GM23338 (cell line): ENCODE measurements at regions not wholly inside any gene's neighbourhood (a gene's known extent, or its start where the extent isn't known, plus 50 kb on each side); places are given as distances from the start of the nearest gene placed in this dataset.

ENCODE experiments used
- ATAC-seq: fragments of 200-7000 bp; cut with Tn5 transposase; 3 replicates; pipeline ENCODE4 v1.9.1; 2020
- DNase-seq: peaks from one replicate; pipeline ENCODE4 v3.0.0-alpha.2; 2015; ENCODE audit warnings: low spot score
- H2AFZ ChIP-seq: fragments of 200-600 bp; sonication (generic); 2 replicates; pipeline ENCODE4 v1.8.0; 2016; ENCODE audit warnings: antibody characterized with exemption, mild to moderate bottlenecking, moderate library complexity
- H3F3A ChIP-seq: fragments of 200-600 bp; sonication (generic); replicated peaks from 2 replicates; pipeline ENCODE4 v1.8.0; 2017; ENCODE audit warnings: antibody characterized with exemption, mixed run types, low read depth
- H3K27ac ChIP-seq: fragments of 200-600 bp; sonication (generic); 2 replicates; pipeline ENCODE4 v1.6.1; 2016; ENCODE audit warnings: low read depth
- H3K27me3 ChIP-seq: fragments of 200-600 bp; sonication (generic); 2 replicates; pipeline ENCODE4 v1.8.0; 2016; ENCODE audit warnings: mild to moderate bottlenecking, mixed run types, moderate library complexity; ENCODE audit not compliant: insufficient read depth
- H3K36me3 ChIP-seq: fragments of 200-600 bp; sonication (generic); 2 replicates; pipeline ENCODE4 v1.8.0; 2016; ENCODE audit warnings: mild to moderate bottlenecking; ENCODE audit not compliant: insufficient read depth
- H3K4me1 ChIP-seq: fragments of 200-600 bp; sonication (generic); 2 replicates; pipeline ENCODE4 v1.8.0; 2016; ENCODE audit warnings: mild to moderate bottlenecking, moderate library complexity; ENCODE audit not compliant: insufficient read depth
- H3K4me2 ChIP-seq: fragments of 200-600 bp; sonication (generic); 2 replicates; pipeline ENCODE4 v1.7.1; 2017; ENCODE audit warnings: mixed run types
- H3K4me3 ChIP-seq: fragments of 200-600 bp; sonication (generic); 2 replicates; pipeline ENCODE4 v1.6.1; 2016; ENCODE audit warnings: mixed run types
- H3K79me2 ChIP-seq: fragments of 200-600 bp; sonication (generic); replicated peaks from 2 replicates; pipeline ENCODE4 v1.8.0; 2017; ENCODE audit warnings: mild to moderate bottlenecking; ENCODE audit not compliant: insufficient read depth
- H3K9me2 ChIP-seq: fragments of 200-600 bp; sonication (generic); 2 replicates; pipeline ENCODE4 v1.8.0; 2017; ENCODE audit not compliant: insufficient read depth
- H4K20me1 ChIP-seq: fragments of 200-600 bp; sonication (generic); replicated peaks from 2 replicates; pipeline ENCODE4 v1.8.0; 2017; ENCODE audit warnings: mild to moderate bottlenecking; ENCODE audit not compliant: insufficient read depth
- H3K27ac Mint-ChIP-seq: 2 replicates; pipeline ENCODE4 v1.8.0; 2020; ENCODE audit warnings: inconsistent platforms, mild to moderate bottlenecking, moderate library complexity, mixed read lengths
- H3K27me3 Mint-ChIP-seq: 3 replicates; pipeline ENCODE4 v1.8.0; 2022; ENCODE audit warnings: low read depth, mild to moderate bottlenecking, moderate library complexity, mixed read lengths, inconsistent platforms; ENCODE audit not compliant: insufficient read depth, poor library complexity
- H3K36me3 Mint-ChIP-seq: 3 replicates; pipeline ENCODE4 v1.8.0; 2021; ENCODE audit warnings: low read depth, mild to moderate bottlenecking, inconsistent platforms, moderate library complexity, mixed read lengths
- H3K4me1 Mint-ChIP-seq: 3 replicates; pipeline ENCODE4 v1.8.0; 2020; ENCODE audit warnings: mild to moderate bottlenecking, inconsistent platforms, mixed read lengths
- H3K4me3 Mint-ChIP-seq: 3 replicates; pipeline ENCODE4 v1.8.0; 2021; ENCODE audit warnings: moderate library complexity, mild to moderate bottlenecking, inconsistent platforms, mixed read lengths
- H3K9me3 Mint-ChIP-seq: 3 replicates; pipeline ENCODE4 v1.8.0; 2020; ENCODE audit warnings: moderate library complexity, mild to moderate bottlenecking, inconsistent platforms, mixed read lengths
- CREB1 ChIP-seq: fragments of 250-450 bp; sonication (Bioruptor Pico); IDR thresholded peaks from 2 replicates; pipeline ENCODE4 v1.5.0; 2020; ENCODE audit warnings: low read depth, mild to moderate bottlenecking, moderate library complexity
- CTCF ChIP-seq, 2 experiments: fragments of 200-600 bp in 1 of 2; sonication (generic) in 1 of 2; conservative IDR thresholded peaks; 2 replicates each; pipeline versions ENCODE4 v1.5.1 to v1.6.1; 2016 to 2017; ENCODE audit warnings: antibody characterized with exemption in 2 of 2, low read depth in 2 of 2, mild to moderate bottlenecking in 2 of 2, moderate library complexity in 1 of 2
- ETS1 ChIP-seq: IDR thresholded peaks from 2 replicates; pipeline ENCODE4 v1.6.1; 2016; ENCODE audit warnings: antibody characterized with exemption
- EZH2 ChIP-seq: fragments of 200-600 bp; sonication (generic); IDR thresholded peaks from one replicate; pipeline ENCODE4 v1.8.0; 2017; ENCODE audit warnings: antibody characterized with exemption, mild to moderate bottlenecking, low read depth; ENCODE audit not compliant: unreplicated experiment
- EZH2phosphoT487 ChIP-seq: fragments of 200-600 bp; sonication (generic); IDR thresholded peaks from one replicate; pipeline ENCODE4 v1.8.1; 2018; ENCODE audit warnings: antibody characterized with exemption; ENCODE audit not compliant: unreplicated experiment
- NANOG ChIP-seq: IDR thresholded peaks from 2 replicates; pipeline ENCODE4 v1.6.1; 2016; ENCODE audit warnings: antibody characterized with exemption, borderline replicate concordance
- POLR2AphosphoS5 ChIP-seq: IDR thresholded peaks from 2 replicates; pipeline ENCODE4 v1.6.1; 2016; ENCODE audit warnings: antibody characterized with exemption, low read depth
- REST ChIP-seq: IDR thresholded peaks from one replicate; pipeline ENCODE4 v1.6.1; 2018; ENCODE audit warnings: antibody characterized with exemption; ENCODE audit not compliant: unreplicated experiment
- STAT1 ChIP-seq: IDR thresholded peaks from one replicate; pipeline ENCODE4 v1.6.1; 2016; ENCODE audit warnings: antibody characterized with exemption; ENCODE audit not compliant: unreplicated experiment
- ZNF114 ChIP-seq: fragments of 250-450 bp; sonication (Bioruptor Pico); IDR thresholded peaks from 2 replicates; pipeline ENCODE4 v1.5.0; 2020; ENCODE audit warnings: mild to moderate bottlenecking, moderate library complexity
- ZNF331 ChIP-seq: fragments of 250-450 bp; sonication (Bioruptor Pico); IDR thresholded peaks from 2 replicates; pipeline ENCODE4 v1.5.0; 2020; ENCODE audit warnings: low read depth, mild to moderate bottlenecking, moderate library complexity
- ZNF462 ChIP-seq: fragments of 250-450 bp; sonication (Bioruptor Pico); IDR thresholded peaks from 2 replicates; pipeline ENCODE4 v1.5.0; 2020; ENCODE audit warnings: mild to moderate bottlenecking, moderate library complexity

GRCh38 chr14:54048311-54048710 is 91.7 kb upstream of the BMP4 start:
- Mint-ChIP-seq H3K27ac (no peak overlapping the region), H3K4me1 (peaks cover 4% of the 10 kb centered on the region; the same call in 2 of the 3 replicates), H3K36me3 (no peaks in the 10 kb centered on the region), H3K9me3 (no peaks in the 10 kb centered on the region), H3K27me3 (peaks cover 1% of the 10 kb centered on the region), H3K4me3 (no peak overlapping the region)
- Histone ChIP-seq H3F3A (no peaks in the 10 kb centered on the region), H4K20me1 (no peaks in the 10 kb centered on the region), H2AFZ (no peak overlapping the region), H3K9me2 (no peaks in the 10 kb centered on the region; the same call in 1 of the 2 replicates), H3K27me3 (no peaks in the 10 kb centered on the region), H3K27ac (no peak overlapping the region), H3K36me3 (no peaks in the 10 kb centered on the region), H3K4me2 (no peak overlapping the region), H3K79me2 (no peaks in the 10 kb centered on the region), H3K4me1 (no peaks in the 10 kb centered on the region), H3K4me3 (no peak overlapping the region)
- DNase-seq (no peak), ATAC-seq (no peak)
- TF ChIP-seq ZNF462 (CRISPR knock-in tag), result no peak
- TF ChIP-seq NANOG, result no peak
- TF ChIP-seq REST, result no peak
- no peak for TF ChIP-seq POLR2AphosphoS5
- no peak for TF ChIP-seq ETS1
- TF ChIP-seq CTCF (conservative IDR thresholded peaks at IDR 0.05; ENCODE audit: low read depth in 2 of 2), result no peak
- no peak for TF ChIP-seq EZH2phosphoT487
- TF ChIP-seq ZNF114, result no peak
- TF ChIP-seq STAT1, result no peak
- TF ChIP-seq EZH2, result no peak
- TF ChIP-seq ZNF331 (CRISPR knock-in tag), result no peak
- TF ChIP-seq CREB1 (CRISPR knock-in tag), result no peak
